Breast epithelium (tissue), 3 donors: ENCODE measurements at regions not wholly inside any gene's neighbourhood (a gene's known extent, or its start where the extent isn't known, plus 50 kb on each side); places are given as distances from the start of the nearest gene placed in this dataset.

Experiments used
- POLR2A ChIP-seq: fragments of 450-650 bp; IDR thresholded peaks from one replicate; pipeline ENCODE4 v1.6.1; 2016; ENCODE audit warnings: antibody characterized with exemption, mild to moderate bottlenecking, moderate library complexity
- POLR2AphosphoS5 ChIP-seq, 3 donors: sonication (generic); formaldehyde crosslinking; IDR thresholded peaks; one replicate each; pipeline ENCODE4 v1.6.1; 2017; ENCODE audit warnings: antibody characterized with exemption in 3 of 3
- TF ChIP-seq, protein P1 (sequence below), 3 donors: fragments of 450-650 bp; IDR thresholded peaks; one replicate each; pipeline ENCODE4 v1.5.1; 2016 to 2017; ENCODE audit warnings: antibody characterized with exemption in 3 of 3, mild to moderate bottlenecking in 3 of 3, moderate library complexity in 3 of 3

DNA sequence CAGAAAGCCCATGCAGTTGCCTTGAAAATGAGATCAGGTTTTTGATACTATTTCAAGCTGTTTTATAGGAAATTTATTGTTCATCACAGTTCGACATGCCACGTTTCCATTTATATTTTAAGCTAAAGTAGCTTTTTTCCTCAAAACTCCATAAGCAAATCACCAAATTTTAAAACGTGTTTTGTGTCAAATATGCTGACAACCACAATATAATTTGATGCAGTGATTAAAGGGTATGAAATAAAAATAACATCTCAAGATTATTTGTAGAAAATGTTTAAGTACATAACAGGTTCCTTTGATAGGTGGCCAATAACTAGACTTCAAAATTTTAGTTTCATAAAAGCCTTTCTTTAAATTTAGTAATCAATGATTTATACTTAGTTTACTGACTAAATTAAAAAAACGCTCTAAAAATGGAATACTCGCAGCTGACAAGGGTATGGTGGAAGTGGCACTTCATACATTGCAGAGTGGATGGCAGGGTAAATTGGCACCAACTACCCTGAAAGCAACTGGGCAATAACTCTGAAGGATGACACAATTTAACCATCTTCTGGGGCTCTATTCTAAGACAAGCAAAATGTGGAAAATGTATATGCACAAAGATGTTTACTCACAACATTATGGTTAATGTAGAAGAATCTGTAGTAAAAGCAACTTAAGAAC, 481.6 kb downstream of the TNS3 start:
- TF ChIP-seq, protein P1, sequence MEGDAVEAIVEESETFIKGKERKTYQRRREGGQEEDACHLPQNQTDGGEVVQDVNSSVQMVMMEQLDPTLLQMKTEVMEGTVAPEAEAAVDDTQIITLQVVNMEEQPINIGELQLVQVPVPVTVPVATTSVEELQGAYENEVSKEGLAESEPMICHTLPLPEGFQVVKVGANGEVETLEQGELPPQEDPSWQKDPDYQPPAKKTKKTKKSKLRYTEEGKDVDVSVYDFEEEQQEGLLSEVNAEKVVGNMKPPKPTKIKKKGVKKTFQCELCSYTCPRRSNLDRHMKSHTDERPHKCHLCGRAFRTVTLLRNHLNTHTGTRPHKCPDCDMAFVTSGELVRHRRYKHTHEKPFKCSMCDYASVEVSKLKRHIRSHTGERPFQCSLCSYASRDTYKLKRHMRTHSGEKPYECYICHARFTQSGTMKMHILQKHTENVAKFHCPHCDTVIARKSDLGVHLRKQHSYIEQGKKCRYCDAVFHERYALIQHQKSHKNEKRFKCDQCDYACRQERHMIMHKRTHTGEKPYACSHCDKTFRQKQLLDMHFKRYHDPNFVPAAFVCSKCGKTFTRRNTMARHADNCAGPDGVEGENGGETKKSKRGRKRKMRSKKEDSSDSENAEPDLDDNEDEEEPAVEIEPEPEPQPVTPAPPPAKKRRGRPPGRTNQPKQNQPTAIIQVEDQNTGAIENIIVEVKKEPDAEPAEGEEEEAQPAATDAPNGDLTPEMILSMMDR (IDR thresholded peaks at IDR 0.05), result no peak
- no peak for TF ChIP-seq POLR2A
- TF ChIP-seq POLR2AphosphoS5 (IDR thresholded peaks at IDR 0.05), result no peak
